Endothelial cell of umbilical vein (primary cell): ENCODE measurements at regions not wholly inside any gene's neighbourhood (a gene's known extent, or its start where the extent isn't known, plus 50 kb on each side); places are given as distances from the start of the nearest gene placed in this dataset.

Source experiments
- BruUV-seq: library from RNA; stranded (reverse); fragments of 400-500 nt; replicated peaks from 2 replicates; lab custom pipeline; 2021; lab: Mats Ljungman, UMichigan
- CTCF ChIA-PET: fragments of 300-600, 350-600 bp; sonication (Branson Sonifier 250); formaldehyde crosslinking; loops from one replicate; lab custom pipeline; 2021; ENCODE audit warnings: antibody characterized with exemption, inconsistent platforms; lab: Charles Lee
- POLR2A ChIA-PET: fragments of 300-600, 350-600 bp; sonication (Branson Sonifier 250); formaldehyde crosslinking; loops from one replicate; lab custom pipeline; 2021; ENCODE audit warnings: antibody characterized with exemption, inconsistent platforms; lab: Charles Lee
- DNase-seq: peaks from one replicate; pipeline ENCODE4 v3.0.0-alpha.2; 2011; ENCODE audit warnings: low read depth, low spot score
- FAIRE-seq: peaks from 2 replicates; lab custom pipeline; 2011; peaks lifted over from hg19 to GRCh38; lab: Jason Lieb, UNC
- H2AFZ ChIP-seq: 2 replicates; pipeline ENCODE4 v1.6.0; 2012; ENCODE audit warnings: low read depth, low read length, control low read depth, inconsistent platforms
- H3K27ac ChIP-seq: 2 replicates; pipeline ENCODE4 v1.5.1; 2011; ENCODE audit warnings: low read depth, mild to moderate bottlenecking, control low read depth, low read length, moderate library complexity; ENCODE audit not compliant: insufficient read depth
- H3K27me3 ChIP-seq, 2 experiments: 2 replicates each; pipeline versions ENCODE4 v1.6.0 to v1.6.1; 2011; ENCODE audit warnings: low read length in 2 of 2, mixed read lengths in 1 of 2; ENCODE audit not compliant: control insufficient read depth in 2 of 2, insufficient read depth in 2 of 2
- H3K36me3 ChIP-seq, 2 experiments: 2 replicates in 1 of 2; 3 replicates in 1 of 2; pipeline ENCODE4 v1.5.1; 2011; ENCODE audit warnings: low read length in 2 of 2, mild to moderate bottlenecking in 1 of 2, moderate library complexity in 1 of 2; ENCODE audit not compliant: control insufficient read depth in 2 of 2, insufficient read depth in 2 of 2; ENCODE audit errors: extremely low read depth in 1 of 2
- H3K4me1 ChIP-seq: 3 replicates; pipeline ENCODE4 v1.5.1; 2011; ENCODE audit warnings: mild to moderate bottlenecking, low read length; ENCODE audit not compliant: control insufficient read depth, insufficient read depth; ENCODE audit errors: extremely low read depth
- H3K4me2 ChIP-seq: 2 replicates; pipeline ENCODE4 v1.6.1; 2011; ENCODE audit warnings: low read length, control low read depth, mixed read lengths; ENCODE audit not compliant: insufficient read depth
- H3K4me3 ChIP-seq, 3 experiments: fragments of 200-600 bp in 1 of 3; sonication (generic), shearing (Covaris generic) in 1 of 3; replicated peaks in 1 of 3; 2 replicates each; pipeline ENCODE4 v1.5.1; 2011 to 2016; ENCODE audit warnings: control low read depth in 3 of 3, low read length in 3 of 3, mild to moderate bottlenecking in 2 of 3, inconsistent platforms in 1 of 3, low read depth in 1 of 3, moderate library complexity in 1 of 3; ENCODE audit not compliant: insufficient read depth in 1 of 3
- H3K79me2 ChIP-seq: 2 replicates; pipeline ENCODE4 v1.6.0; 2012; ENCODE audit warnings: low read length, inconsistent platforms; ENCODE audit not compliant: control insufficient read depth, insufficient read depth
- H3K9ac ChIP-seq: replicated peaks from 2 replicates; pipeline ENCODE3; 2011; ENCODE audit warnings: low read length, control low read depth; ENCODE audit not compliant: insufficient read depth; ENCODE audit errors: extremely low read depth
- H3K9me1 ChIP-seq: replicated peaks from 3 replicates; pipeline ENCODE4 v1.6.0; 2011; ENCODE audit warnings: mild to moderate bottlenecking, low read length; ENCODE audit not compliant: control insufficient read depth, insufficient read depth; ENCODE audit errors: extremely low read depth
- H3K9me3 ChIP-seq: replicated peaks from 2 replicates; pipeline ENCODE4 v1.5.1; 2012; ENCODE audit warnings: low read length, inconsistent platforms; ENCODE audit not compliant: control insufficient read depth, insufficient read depth
- H4K20me1 ChIP-seq: replicated peaks from 2 replicates; pipeline ENCODE3; 2011; ENCODE audit warnings: mild to moderate bottlenecking, low read length; ENCODE audit not compliant: control insufficient read depth, insufficient read depth; ENCODE audit errors: extremely low read depth
- EZH2 ChIP-seq: IDR thresholded peaks from 2 replicates; pipeline ENCODE4 v1.6.1; 2012; ENCODE audit warnings: borderline replicate concordance, low read depth, mild to moderate bottlenecking, moderate library complexity, low read length, inconsistent platforms; ENCODE audit not compliant: severe bottlenecking
- FOS ChIP-seq: IDR thresholded peaks from 2 replicates; pipeline ENCODE4 v1.6.1; 2011; ENCODE audit warnings: mild to moderate bottlenecking, low read length, moderate library complexity, borderline replicate concordance; ENCODE audit not compliant: insufficient read depth
- GATA2 ChIP-seq: IDR thresholded peaks from 2 replicates; pipeline ENCODE4 v1.7.0; 2011; ENCODE audit warnings: low read depth, mild to moderate bottlenecking, moderate library complexity, mixed read lengths, low read length; ENCODE audit not compliant: insufficient read length, insufficient read depth
- JUN ChIP-seq: IDR thresholded peaks from 2 replicates; pipeline ENCODE4 v1.6.1; 2011; ENCODE audit warnings: borderline replicate concordance, low read depth; ENCODE audit not compliant: insufficient read length, insufficient read depth
- MYC ChIP-seq: IDR thresholded peaks from one replicate; pipeline ENCODE4 v1.6.1; 2011; ENCODE audit warnings: mild to moderate bottlenecking, low read depth, low read length
- POLR2A ChIP-seq: IDR thresholded peaks from 2 replicates; pipeline ENCODE4 v1.6.1; 2012; ENCODE audit warnings: low read depth, mild to moderate bottlenecking, control low read depth, low read length
- POLR2AphosphoS5 ChIP-seq: IDR thresholded peaks from 2 replicates; pipeline ENCODE4 v1.6.1; 2012; ENCODE audit warnings: low read depth, mild to moderate bottlenecking, control low read depth, low read length, moderate library complexity; ENCODE audit not compliant: insufficient read depth
- dilution Hi-C: fragments of 300-500 bp; cut with MboI; formaldehyde crosslinking; loops from one replicate; pipeline ENCODE4 v1.15.0; 2019; ENCODE audit warnings: low sequenced_read_pairs; ENCODE audit not compliant: extremely low pct_ligation_motif_present
- intact Hi-C: fragments of 100-400 bp; cut with micrococcal nuclease; formaldehyde crosslinking; loops from one replicate; pipeline ENCODE4 v1.10.0; 2022
- TF ChIP-seq, protein P1 (sequence below): IDR thresholded peaks from 2 replicates; pipeline ENCODE4 v1.6.1; 2011; ENCODE audit not compliant: insufficient read depth, insufficient read length
- TF ChIP-seq, protein P2 (sequence below), 2 donors: IDR thresholded peaks; 1 replicate in 1 of 2; 2 replicates in 1 of 2; pipeline ENCODE4 v1.5.1; 2011; ENCODE audit warnings: low read length in 2 of 2, mild to moderate bottlenecking in 2 of 2, moderate library complexity in 2 of 2, control low read depth in 1 of 2, inconsistent platforms in 1 of 2, low read depth in 1 of 2; ENCODE audit not compliant: insufficient read depth in 1 of 2; ENCODE audit errors: extremely low read depth in 1 of 2

DNA sequence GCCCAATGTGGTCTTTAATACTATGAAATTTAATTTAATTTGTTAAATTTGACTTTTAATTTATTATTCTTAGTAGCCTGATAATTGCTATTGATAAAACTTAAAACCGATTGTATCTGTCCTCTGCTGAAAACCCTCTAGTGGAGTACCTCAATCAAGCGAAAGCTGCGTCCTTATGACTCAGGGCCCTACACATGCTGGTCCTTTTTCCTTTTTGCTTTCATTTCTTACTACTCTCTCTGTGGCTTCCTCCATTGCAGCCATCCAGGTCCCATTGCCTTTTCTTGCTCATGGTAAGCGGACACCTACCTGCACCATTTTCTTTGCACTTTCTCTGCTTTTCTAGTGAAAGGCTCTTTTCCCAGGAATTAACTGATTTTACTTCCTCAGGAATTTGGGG is 301.1 kb downstream of the INHBA start:
- Histone ChIP-seq H3K9me1 (no peaks in the 10 kb centered on the region), H3K79me2 (no peaks in the 10 kb centered on the region), H3K27me3 (no peaks in the 10 kb centered on the region), H3K4me3 (no peak overlapping the region), H3K9me3 (no peaks in the 10 kb centered on the region), H3K9ac (no peak overlapping the region), H3K36me3 (no peaks in the 10 kb centered on the region), H3K27ac (no peak overlapping the region), H4K20me1 (no peaks in the 10 kb centered on the region), H2AFZ (no peak overlapping the region), H3K4me2 (no peak overlapping the region), H3K4me1 (no peaks in the 10 kb centered on the region)
- intact Hi-C loops (no loop called here), dilution Hi-C loops (no loop called here)
- ChIA-PET POLR2A (no interaction called here), CTCF (interaction anchor here (0.7 kb wide), 1 partner anchor 10 kb away, joined by 3 read pairs; no protein-coding TSS in a partner anchor)
- TF ChIP-seq POLR2A, result no peak
- TF ChIP-seq MYC, result no peak
- TF ChIP-seq JUN, result no peak
- TF ChIP-seq, protein P1, sequence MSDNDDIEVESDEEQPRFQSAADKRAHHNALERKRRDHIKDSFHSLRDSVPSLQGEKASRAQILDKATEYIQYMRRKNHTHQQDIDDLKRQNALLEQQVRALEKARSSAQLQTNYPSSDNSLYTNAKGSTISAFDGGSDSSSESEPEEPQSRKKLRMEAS, result no peak
- no peak for TF ChIP-seq POLR2AphosphoS5
- no peak for TF ChIP-seq GATA2
- TF ChIP-seq EZH2, result no peak
- no peak for TF ChIP-seq FOS
- TF ChIP-seq, protein P2, sequence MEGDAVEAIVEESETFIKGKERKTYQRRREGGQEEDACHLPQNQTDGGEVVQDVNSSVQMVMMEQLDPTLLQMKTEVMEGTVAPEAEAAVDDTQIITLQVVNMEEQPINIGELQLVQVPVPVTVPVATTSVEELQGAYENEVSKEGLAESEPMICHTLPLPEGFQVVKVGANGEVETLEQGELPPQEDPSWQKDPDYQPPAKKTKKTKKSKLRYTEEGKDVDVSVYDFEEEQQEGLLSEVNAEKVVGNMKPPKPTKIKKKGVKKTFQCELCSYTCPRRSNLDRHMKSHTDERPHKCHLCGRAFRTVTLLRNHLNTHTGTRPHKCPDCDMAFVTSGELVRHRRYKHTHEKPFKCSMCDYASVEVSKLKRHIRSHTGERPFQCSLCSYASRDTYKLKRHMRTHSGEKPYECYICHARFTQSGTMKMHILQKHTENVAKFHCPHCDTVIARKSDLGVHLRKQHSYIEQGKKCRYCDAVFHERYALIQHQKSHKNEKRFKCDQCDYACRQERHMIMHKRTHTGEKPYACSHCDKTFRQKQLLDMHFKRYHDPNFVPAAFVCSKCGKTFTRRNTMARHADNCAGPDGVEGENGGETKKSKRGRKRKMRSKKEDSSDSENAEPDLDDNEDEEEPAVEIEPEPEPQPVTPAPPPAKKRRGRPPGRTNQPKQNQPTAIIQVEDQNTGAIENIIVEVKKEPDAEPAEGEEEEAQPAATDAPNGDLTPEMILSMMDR (IDR thresholded peaks at IDR 0.05; ENCODE audit: extremely low read depth in 1 of 2, insufficient read depth in 1 of 2, low read depth in 1 of 2, low read length in 2 of 2), result no peak
- BruUV-seq, result no TSS peak
- no peak for FAIRE-seq
- DNase-seq, result no peak
